C4-2B (cell line): ENCODE measurements at regions not wholly inside any gene's neighbourhood (a gene's known extent, or its start where the extent isn't known, plus 50 kb on each side); places are given as distances from the start of the nearest gene placed in this dataset.

Source experiments
- ZFX ChIP-seq: fragments of 450-650 bp; IDR thresholded peaks from 2 replicates; pipeline ENCODE4 v1.6.1; 2017
- TF ChIP-seq, protein P1 (sequence below): fragments of 450-650 bp; conservative IDR thresholded peaks from 2 replicates; pipeline ENCODE4 v1.5.1; 2017; ENCODE audit warnings: mild to moderate bottlenecking

DNA sequence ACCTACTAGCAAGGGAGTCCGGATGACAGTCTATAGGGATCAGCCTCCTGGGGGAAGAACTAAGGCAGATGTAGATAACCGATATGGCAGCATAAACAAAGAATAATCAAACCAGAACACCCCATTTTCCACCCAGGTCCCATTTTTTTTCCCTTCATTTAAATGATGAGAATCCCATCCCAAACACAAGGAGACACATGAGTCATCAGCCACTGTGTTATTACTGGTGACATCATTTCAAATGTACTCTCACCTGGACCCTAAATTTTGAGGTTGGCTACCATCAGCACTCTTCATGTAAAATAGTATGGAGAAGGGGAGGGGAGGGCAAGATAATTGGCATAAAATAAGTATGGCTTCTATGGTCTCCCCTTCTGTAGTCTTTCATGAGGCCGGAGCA is 108.9 kb upstream of the GUCA2B start:
- TF ChIP-seq, protein P1, sequence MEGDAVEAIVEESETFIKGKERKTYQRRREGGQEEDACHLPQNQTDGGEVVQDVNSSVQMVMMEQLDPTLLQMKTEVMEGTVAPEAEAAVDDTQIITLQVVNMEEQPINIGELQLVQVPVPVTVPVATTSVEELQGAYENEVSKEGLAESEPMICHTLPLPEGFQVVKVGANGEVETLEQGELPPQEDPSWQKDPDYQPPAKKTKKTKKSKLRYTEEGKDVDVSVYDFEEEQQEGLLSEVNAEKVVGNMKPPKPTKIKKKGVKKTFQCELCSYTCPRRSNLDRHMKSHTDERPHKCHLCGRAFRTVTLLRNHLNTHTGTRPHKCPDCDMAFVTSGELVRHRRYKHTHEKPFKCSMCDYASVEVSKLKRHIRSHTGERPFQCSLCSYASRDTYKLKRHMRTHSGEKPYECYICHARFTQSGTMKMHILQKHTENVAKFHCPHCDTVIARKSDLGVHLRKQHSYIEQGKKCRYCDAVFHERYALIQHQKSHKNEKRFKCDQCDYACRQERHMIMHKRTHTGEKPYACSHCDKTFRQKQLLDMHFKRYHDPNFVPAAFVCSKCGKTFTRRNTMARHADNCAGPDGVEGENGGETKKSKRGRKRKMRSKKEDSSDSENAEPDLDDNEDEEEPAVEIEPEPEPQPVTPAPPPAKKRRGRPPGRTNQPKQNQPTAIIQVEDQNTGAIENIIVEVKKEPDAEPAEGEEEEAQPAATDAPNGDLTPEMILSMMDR = no peak
- TF ChIP-seq ZFX = no peak
